ENCODE measurements at regions not wholly inside any gene's neighbourhood (a gene's known extent, or its start where the extent isn't known, plus 50 kb on each side); places are given as distances from the start of the nearest gene placed in this dataset.

DNA sequence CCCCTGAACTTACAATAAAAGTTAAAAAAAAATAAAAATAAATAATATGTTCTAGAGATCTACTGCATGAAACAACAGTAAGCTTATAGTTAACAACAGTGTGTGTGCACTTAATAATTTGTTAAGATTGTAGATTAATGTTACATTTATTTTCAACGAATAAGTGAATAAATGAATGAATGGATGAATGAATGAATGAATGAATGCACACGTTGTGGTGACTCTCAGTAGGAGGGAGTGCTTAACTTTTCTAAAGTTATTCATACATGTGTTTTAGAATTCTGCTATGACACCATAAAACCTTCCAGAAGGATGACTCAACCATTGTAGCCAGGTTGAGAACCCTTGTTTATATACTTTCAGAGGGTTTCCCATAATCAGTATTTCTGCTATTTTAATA, 1269.4 kb upstream of the CDH6 start:
- no peak overlapping the region for H3K9ac ChIP-seq (replicated peaks in 1 of 4; ENCODE audit: extremely low read depth in 1 of 4, low read depth in 3 of 4, low read length in 3 of 4)
- no peak for FAIRE-seq

More for the DNA sequence above, 1269.4 kb upstream of the CDH6 start:
- H3K79me1 ChIP-seq (ENCODE audit: low read depth, low read length) = no peaks in the 10 kb centered on the region
- no peak overlapping the region for H3K4ac ChIP-seq (replicated peaks; ENCODE audit: insufficient read length, low read depth, low read length)
- H3K14ac ChIP-seq (ENCODE audit: insufficient read length) = no peak overlapping the region
- H3K27me3 ChIP-seq (replicated peaks in 1 of 4; ENCODE audit: control insufficient read depth in 3 of 4, extremely low read depth in 1 of 4, insufficient read depth in 3 of 4, low read length in 3 of 4) = no peaks in the 10 kb centered on the region
- H3K4me2 ChIP-seq (ENCODE audit: insufficient read depth in 1 of 2, low read depth in 2 of 2, low read length in 2 of 2) = no peak overlapping the region
- H2BK12ac ChIP-seq (ENCODE audit: low read depth, low read length) = no peak overlapping the region
- no peak overlapping the region for H2AFZ ChIP-seq (ENCODE audit: low read length)
- H3K36me3 ChIP-seq (ENCODE audit: control insufficient read depth in 2 of 4, insufficient read depth in 4 of 4, low read length in 3 of 4) = no peaks in the 10 kb centered on the region
- no peaks in the 10 kb centered on the region for H4K20me1 ChIP-seq (replicated peaks in 1 of 2; ENCODE audit: control insufficient read depth in 1 of 2, insufficient read depth in 2 of 2, low read length in 2 of 2)
- H3K56ac ChIP-seq (replicated peaks; ENCODE audit: insufficient read length, low read depth, low read length) = no peak overlapping the region
- H3K23ac ChIP-seq (ENCODE audit: insufficient read length) = no peak overlapping the region
- H2BK20ac ChIP-seq (ENCODE audit: low read length) = no peak overlapping the region
- no peaks in the 10 kb centered on the region for H3K23me2 ChIP-seq (ENCODE audit: low read depth, low read length)
- H2BK15ac ChIP-seq (ENCODE audit: low read length) = no peak overlapping the region
- H3K79me2 ChIP-seq (ENCODE audit: control insufficient read depth in 1 of 2, insufficient read depth in 2 of 2, low read length in 2 of 2) = no peaks in the 10 kb centered on the region
- 92% methylated on average over 2 of the region's 2 CpGs; no CpG with 5 or more reads in 1 of the 2 experiments for WGBS, 2 experiments (ENCODE audit: extremely low coverage in 1 of 2, insufficient coverage in 1 of 2, insufficient read length in 1 of 2, insufficient replicate concordance in 2 of 2, low coverage in 1 of 2, low lambda C conversion rate in 2 of 2, missing lambda C conversion rate in 1 of 2)
- H3K27ac ChIP-seq (ENCODE audit: low read depth, low read length) = no peak overlapping the region
- ChIA-PET POLR2A (ENCODE audit: partially characterized antibody) (no interaction called here), CTCF (ENCODE audit: partially characterized antibody) (interaction anchor here (0.6 kb wide), 1 partner anchor 651 kb away, joined by 3 read pairs; no protein-coding TSS in a partner anchor)
- no peak overlapping the region for H4K91ac ChIP-seq (replicated peaks; ENCODE audit: insufficient read length, low read length)
- H3K9me3 ChIP-seq (ENCODE audit: insufficient read depth in 2 of 2, low read depth in 1 of 2, low read length in 1 of 2) = no peaks in the 10 kb centered on the region
- H3K4me3 ChIP-seq (ENCODE audit: extremely low read depth in 1 of 4, insufficient read depth in 2 of 4, low read depth in 3 of 4, low read length in 4 of 4) = no peak overlapping the region
- DNase-seq (ENCODE audit: low read depth in 1 of 2, low spot score in 2 of 2) = no peak
- TF ChIP-seq SIX5 (IDR thresholded peaks at IDR 0.05; ENCODE audit: low read depth, low read length) = no peak
- no peak for TF ChIP-seq GABPA (IDR thresholded peaks at IDR 0.05; ENCODE audit: borderline replicate concordance, insufficient read depth, low read length)
- TF ChIP-seq EZH2 (IDR thresholded peaks at IDR 0.05; ENCODE audit: low read depth, low read length, severe bottlenecking) = no peak
- TF ChIP-seq POU5F1 (IDR thresholded peaks at IDR 0.05; ENCODE audit: low read depth, low read length) = no peak
- no peak for TF ChIP-seq SP4 (IDR thresholded peaks at IDR 0.05; ENCODE audit: low read length)
- TF ChIP-seq TBP (IDR thresholded peaks at IDR 0.05; ENCODE audit: low read depth, low read length) = no peak
- TF ChIP-seq NANOG (IDR thresholded peaks at IDR 0.05; ENCODE audit: insufficient read depth, low read depth, low read length, poor library complexity, severe bottlenecking) = no peak
- TF ChIP-seq, protein P1, sequence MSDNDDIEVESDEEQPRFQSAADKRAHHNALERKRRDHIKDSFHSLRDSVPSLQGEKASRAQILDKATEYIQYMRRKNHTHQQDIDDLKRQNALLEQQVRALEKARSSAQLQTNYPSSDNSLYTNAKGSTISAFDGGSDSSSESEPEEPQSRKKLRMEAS (IDR thresholded peaks at IDR 0.05) = no peak
- TF ChIP-seq POLR2A (IDR thresholded peaks at IDR 0.05; ENCODE audit: control extremely low read depth in 1 of 2, low read depth in 2 of 2, low read length in 2 of 2) = no peak
- H4K5ac ChIP-seq (ENCODE audit: insufficient read length, low read depth, low read length) = no peak overlapping the region
- H3K18ac ChIP-seq (ENCODE audit: extremely low read depth, low read length) = no peak overlapping the region
- no peak overlapping the region for H2BK120ac ChIP-seq (replicated peaks; ENCODE audit: low read depth, low read length)
- H3K4me1 ChIP-seq (replicated peaks in 1 of 4; ENCODE audit: control insufficient read depth in 3 of 4, insufficient read depth in 4 of 4, low read length in 3 of 4) = no peaks in the 10 kb centered on the region
- no peak overlapping the region for H2BK5ac ChIP-seq (ENCODE audit: low read depth, low read length)
- no peak overlapping the region for H2AK5ac ChIP-seq (ENCODE audit: low read depth, low read length)
- H4K8ac ChIP-seq (ENCODE audit: extremely low read depth, insufficient read depth, low read length) = no peak overlapping the region

All from H1 (cell line).